Testis (tissue), 2 donors: ENCODE measurements at regions not wholly inside any gene's neighbourhood (a gene's known extent, or its start where the extent isn't known, plus 50 kb on each side); places are given as distances from the start of the nearest gene placed in this dataset.

Experiments
- POLR2A ChIP-seq: fragments of 450-650 bp; IDR thresholded peaks from one replicate; pipeline ENCODE4 v1.6.1; 2017; ENCODE audit warnings: antibody characterized with exemption, mild to moderate bottlenecking, moderate library complexity
- TF ChIP-seq, protein P1 (sequence below), 3 experiments: fragments of 450-650 bp in 2 of 3; fragments of 200-600 bp in 1 of 3; sonication (generic) in 1 of 3; IDR thresholded peaks; one replicate each; pipeline ENCODE4 v1.5.1; 2016 to 2019; ENCODE audit warnings: antibody characterized with exemption in 3 of 3, mild to moderate bottlenecking in 2 of 3, moderate library complexity in 1 of 3

DNA sequence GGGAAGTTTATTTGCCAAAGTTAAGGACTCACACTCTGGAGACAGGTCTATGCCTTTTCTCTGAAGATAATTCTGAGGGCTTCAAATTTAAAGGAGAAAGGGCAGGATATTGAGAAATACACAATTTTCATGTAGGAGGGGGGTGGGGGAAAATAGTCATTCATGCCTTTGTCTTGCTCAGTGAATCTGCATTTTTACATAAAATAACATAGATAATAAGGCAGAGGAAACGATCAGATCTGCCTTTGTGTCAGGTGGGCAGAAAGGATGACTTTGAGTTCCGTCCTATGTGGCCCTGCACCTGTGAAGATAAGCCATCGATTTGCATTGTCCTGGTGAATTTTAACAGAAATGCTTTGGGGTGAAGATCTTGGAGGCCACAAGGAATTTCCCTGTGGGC is 76.8 kb downstream of the SC5D start:
- no peak for TF ChIP-seq POLR2A
- TF ChIP-seq, protein P1, sequence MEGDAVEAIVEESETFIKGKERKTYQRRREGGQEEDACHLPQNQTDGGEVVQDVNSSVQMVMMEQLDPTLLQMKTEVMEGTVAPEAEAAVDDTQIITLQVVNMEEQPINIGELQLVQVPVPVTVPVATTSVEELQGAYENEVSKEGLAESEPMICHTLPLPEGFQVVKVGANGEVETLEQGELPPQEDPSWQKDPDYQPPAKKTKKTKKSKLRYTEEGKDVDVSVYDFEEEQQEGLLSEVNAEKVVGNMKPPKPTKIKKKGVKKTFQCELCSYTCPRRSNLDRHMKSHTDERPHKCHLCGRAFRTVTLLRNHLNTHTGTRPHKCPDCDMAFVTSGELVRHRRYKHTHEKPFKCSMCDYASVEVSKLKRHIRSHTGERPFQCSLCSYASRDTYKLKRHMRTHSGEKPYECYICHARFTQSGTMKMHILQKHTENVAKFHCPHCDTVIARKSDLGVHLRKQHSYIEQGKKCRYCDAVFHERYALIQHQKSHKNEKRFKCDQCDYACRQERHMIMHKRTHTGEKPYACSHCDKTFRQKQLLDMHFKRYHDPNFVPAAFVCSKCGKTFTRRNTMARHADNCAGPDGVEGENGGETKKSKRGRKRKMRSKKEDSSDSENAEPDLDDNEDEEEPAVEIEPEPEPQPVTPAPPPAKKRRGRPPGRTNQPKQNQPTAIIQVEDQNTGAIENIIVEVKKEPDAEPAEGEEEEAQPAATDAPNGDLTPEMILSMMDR (IDR thresholded peaks at IDR 0.05): no peak
